ENCODE measurements at regions not wholly inside any gene's neighbourhood (a gene's known extent, or its start where the extent isn't known, plus 50 kb on each side); places are given as distances from the start of the nearest gene placed in this dataset.

DNA sequence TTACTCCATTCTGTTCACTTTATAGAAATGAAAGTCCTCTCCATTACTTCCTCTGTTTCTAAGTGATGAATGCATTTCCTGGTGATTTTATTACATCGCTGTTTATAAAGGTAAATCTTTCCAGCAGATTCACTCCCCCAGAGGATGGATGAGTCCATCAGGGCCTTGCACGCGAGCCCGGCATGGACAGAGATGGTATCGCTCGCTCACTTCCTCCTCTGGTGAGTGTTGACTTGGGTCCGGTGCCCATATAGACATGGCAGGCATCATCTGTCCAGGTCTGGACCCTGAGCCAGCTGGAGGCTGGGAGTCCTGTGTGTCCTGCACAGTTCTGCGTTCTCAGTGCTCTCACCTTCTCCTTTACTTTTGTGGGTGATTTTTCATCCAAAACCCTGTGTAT is 733.6 kb upstream of the SALL3 start:
- H3K4me1 Mint-ChIP-seq = no peaks in the 10 kb centered on the region
- H3K27me3 Mint-ChIP-seq (ENCODE audit: low read depth in 3 of 3) = peaks cover 1 to 6% (median 2%) of the 10 kb centered on the region in 3 donors
- H3K36me3 ChIP-seq (replicated peaks in 1 of 2; ENCODE audit: control insufficient read depth in 1 of 2, insufficient read depth in 2 of 2, low read length in 2 of 2) = no peaks in the 10 kb centered on the region
- no peak overlapping the region for H2AFZ ChIP-seq (ENCODE audit: insufficient read depth, low read depth, low read length, poor library complexity, severe bottlenecking)
- no peaks in the 10 kb centered on the region for H3K27me3 ChIP-seq (ENCODE audit: control insufficient read depth in 2 of 2, insufficient read depth in 2 of 2, low read length in 2 of 2)
- no peaks in the 10 kb centered on the region for H4K20me1 ChIP-seq (ENCODE audit: insufficient read depth, low read length)
- no peaks in the 10 kb centered on the region for H3K4me1 ChIP-seq (ENCODE audit: control insufficient read depth in 1 of 2, insufficient read depth in 2 of 2, low read length in 2 of 2)
- no peak for DNase-seq
- no peak overlapping the region for H3K4me3 ChIP-seq (replicated peaks in 1 of 3; ENCODE audit: low read depth in 2 of 3, low read length in 3 of 3)
- peaks cover 0 to 19% (median 8%) of the 10 kb centered on the region in 7 donors for H3K9me3 Mint-ChIP-seq
- TF ChIP-seq, protein P1, sequence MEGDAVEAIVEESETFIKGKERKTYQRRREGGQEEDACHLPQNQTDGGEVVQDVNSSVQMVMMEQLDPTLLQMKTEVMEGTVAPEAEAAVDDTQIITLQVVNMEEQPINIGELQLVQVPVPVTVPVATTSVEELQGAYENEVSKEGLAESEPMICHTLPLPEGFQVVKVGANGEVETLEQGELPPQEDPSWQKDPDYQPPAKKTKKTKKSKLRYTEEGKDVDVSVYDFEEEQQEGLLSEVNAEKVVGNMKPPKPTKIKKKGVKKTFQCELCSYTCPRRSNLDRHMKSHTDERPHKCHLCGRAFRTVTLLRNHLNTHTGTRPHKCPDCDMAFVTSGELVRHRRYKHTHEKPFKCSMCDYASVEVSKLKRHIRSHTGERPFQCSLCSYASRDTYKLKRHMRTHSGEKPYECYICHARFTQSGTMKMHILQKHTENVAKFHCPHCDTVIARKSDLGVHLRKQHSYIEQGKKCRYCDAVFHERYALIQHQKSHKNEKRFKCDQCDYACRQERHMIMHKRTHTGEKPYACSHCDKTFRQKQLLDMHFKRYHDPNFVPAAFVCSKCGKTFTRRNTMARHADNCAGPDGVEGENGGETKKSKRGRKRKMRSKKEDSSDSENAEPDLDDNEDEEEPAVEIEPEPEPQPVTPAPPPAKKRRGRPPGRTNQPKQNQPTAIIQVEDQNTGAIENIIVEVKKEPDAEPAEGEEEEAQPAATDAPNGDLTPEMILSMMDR (IDR thresholded peaks at IDR 0.05) = no peak
- H3K4me3 Mint-ChIP-seq = no peak overlapping the region
- H3K9ac ChIP-seq (ENCODE audit: insufficient read depth, low read length, poor library complexity, severe bottlenecking) = no peak overlapping the region
- no peak overlapping the region for H3K4me2 ChIP-seq (replicated peaks; ENCODE audit: extremely low read depth, low read length, poor library complexity, severe bottlenecking)
- WGBS (ENCODE audit: insufficient coverage) = 86% methylated on average over 7 of the region's 8 CpGs
- H3K27ac ChIP-seq (ENCODE audit: low read depth in 1 of 2, low read length in 2 of 2) = no peak overlapping the region
- intact Hi-C loops (cut with micrococcal nuclease) = no loop called here
- peaks cover 0 to 19% of the 10 kb centered on the region in 2 donors for H3K9me3 ChIP-seq (replicated peaks in 1 of 2; ENCODE audit: control insufficient read depth in 1 of 2, insufficient read depth in 1 of 2, low read length in 2 of 2)
- H3K27ac Mint-ChIP-seq = no peak overlapping the region
- no peaks in the 10 kb centered on the region for H3K79me2 ChIP-seq (ENCODE audit: insufficient read depth, low read length)
- H3K36me3 Mint-ChIP-seq = no peaks in the 10 kb centered on the region

DNA sequence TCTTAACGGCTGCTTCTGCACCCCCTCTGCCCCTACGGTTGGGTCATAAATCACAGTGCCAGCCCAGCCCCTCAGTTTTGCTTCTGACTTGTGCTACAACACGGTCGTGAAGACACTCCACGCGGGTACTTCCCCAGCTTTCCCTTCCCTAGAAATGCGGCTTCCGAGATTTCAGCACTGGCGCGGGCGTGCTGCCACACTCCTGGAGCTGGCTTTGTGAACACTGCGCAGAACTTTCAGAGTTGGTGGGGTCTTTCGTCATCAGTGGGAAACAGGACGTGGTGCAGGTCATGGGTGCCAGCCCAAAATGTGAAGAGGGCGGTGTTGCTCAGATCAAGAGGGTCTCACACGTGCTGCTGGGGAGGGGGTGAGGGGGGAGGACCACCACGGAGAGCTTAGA is 733.0 kb upstream of the SALL3 start:
- Mint-ChIP-seq H3K4me3 (no peak overlapping the region), H3K4me1 (no peaks in the 10 kb centered on the region), H3K27me3 (ENCODE audit: low read depth in 3 of 3) (peaks cover under 1 to 6% (median 2%) of the 10 kb centered on the region in 3 donors), H3K27ac (no peak overlapping the region), H3K9me3 (peaks cover 0 to 19% (median 8%) of the 10 kb centered on the region in 7 donors), H3K36me3 (no peaks in the 10 kb centered on the region)
- Histone ChIP-seq H3K27me3 (ENCODE audit: control insufficient read depth in 2 of 2, insufficient read depth in 2 of 2, low read length in 2 of 2) (no peaks in the 10 kb centered on the region), H3K4me1 (ENCODE audit: control insufficient read depth in 1 of 2, insufficient read depth in 2 of 2, low read length in 2 of 2) (no peaks in the 10 kb centered on the region), H3K9me3 (replicated peaks in 1 of 2; ENCODE audit: control insufficient read depth in 1 of 2, insufficient read depth in 1 of 2, low read length in 2 of 2) (peaks cover 0 to 19% of the 10 kb centered on the region in 2 donors), H3K27ac (ENCODE audit: low read depth in 1 of 2, low read length in 2 of 2) (no peak overlapping the region), H4K20me1 (ENCODE audit: insufficient read depth, low read length) (no peaks in the 10 kb centered on the region), H3K4me2 (replicated peaks; ENCODE audit: extremely low read depth, low read length, poor library complexity, severe bottlenecking) (no peak overlapping the region), H3K4me3 (replicated peaks in 1 of 3; ENCODE audit: low read depth in 2 of 3, low read length in 3 of 3) (no peak overlapping the region), H3K9ac (ENCODE audit: insufficient read depth, low read length, poor library complexity, severe bottlenecking) (no peak overlapping the region), H3K79me2 (ENCODE audit: insufficient read depth, low read length) (no peaks in the 10 kb centered on the region), H2AFZ (ENCODE audit: insufficient read depth, low read depth, low read length, poor library complexity, severe bottlenecking) (no peak overlapping the region), H3K36me3 (replicated peaks in 1 of 2; ENCODE audit: control insufficient read depth in 1 of 2, insufficient read depth in 2 of 2, low read length in 2 of 2) (no peaks in the 10 kb centered on the region)
- no peak for DNase-seq
- 73% methylated on average over 17 of the region's 17 CpGs for WGBS (ENCODE audit: insufficient coverage)
- intact Hi-C loops (cut with micrococcal nuclease) = no loop called here
- TF ChIP-seq, protein P1 (IDR thresholded peaks at IDR 0.05) = no peak
